ENCODE measurements at regions not wholly inside any gene's neighbourhood (a gene's known extent, or its start where the extent isn't known, plus 50 kb on each side); places are given as distances from the start of the nearest gene placed in this dataset.

DNA sequence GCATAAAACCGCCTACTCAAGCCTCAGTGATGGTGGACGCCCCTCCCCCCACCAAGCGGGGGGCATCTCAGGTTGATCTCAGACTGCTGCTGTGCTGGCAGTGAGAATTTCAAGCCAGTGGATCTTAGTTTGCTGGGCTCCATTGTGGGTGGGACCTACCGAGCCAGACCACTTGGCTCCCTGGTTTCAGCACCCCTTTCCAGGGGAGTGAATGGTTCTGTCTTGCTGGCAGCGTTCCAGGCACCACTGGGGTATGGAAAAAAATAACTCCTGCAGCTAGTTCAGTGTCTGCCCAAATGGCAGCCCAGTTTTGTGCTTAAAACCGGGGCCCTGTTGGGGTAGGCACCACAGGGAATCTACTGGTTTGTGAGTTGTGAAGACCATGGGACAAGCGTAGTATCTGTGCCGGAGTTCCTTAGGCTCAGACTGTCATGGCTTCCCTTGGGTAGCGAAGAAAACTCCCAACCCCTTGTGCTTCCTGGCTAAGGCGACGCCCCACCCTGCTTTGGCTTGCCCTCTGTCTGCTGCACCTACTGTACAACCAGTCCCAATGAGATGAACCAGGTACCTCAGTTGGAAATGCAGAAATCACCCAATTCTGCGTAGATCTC is 1334.5 kb upstream of the ADGRB3 start:
- no peak for DNase-seq

DNA sequence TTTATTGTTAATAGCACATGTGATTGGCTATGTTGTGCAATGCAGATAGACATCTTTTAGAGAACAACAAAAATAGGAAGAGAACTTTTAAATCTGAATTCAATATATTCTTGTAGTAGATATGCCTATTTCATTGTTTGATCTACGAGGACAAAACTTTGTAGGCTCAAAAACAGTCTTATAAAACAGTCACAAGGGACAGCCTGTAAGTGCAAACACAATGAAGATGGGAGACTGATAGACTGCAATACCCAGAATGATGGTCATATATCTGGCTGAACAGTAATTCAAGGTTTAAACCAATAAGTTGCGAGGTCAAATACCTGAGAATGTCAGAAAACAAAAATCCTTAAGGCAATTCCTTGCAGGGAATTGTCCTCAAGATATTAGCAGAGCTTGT is 1342.9 kb upstream of the ADGRB3 start:
- DNase-seq: no peak

DNA sequence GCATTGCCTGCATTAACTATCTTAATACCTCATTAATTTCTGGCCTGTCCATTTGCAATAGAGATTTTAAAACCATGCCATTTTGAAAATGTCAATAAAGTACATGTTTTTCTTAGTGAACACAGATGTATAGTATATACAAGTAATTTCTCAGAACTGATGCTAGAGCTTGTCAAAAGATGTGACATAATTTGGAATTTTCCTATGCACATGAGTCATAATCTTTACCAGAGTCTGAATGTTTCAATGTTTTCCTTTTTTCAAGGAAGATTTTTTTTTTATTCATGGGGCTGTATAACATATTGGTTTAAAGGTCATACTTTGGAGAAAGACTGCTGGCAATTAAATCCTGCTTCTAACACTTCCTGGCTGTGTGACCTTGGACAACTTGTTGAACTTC is 1347.5 kb upstream of the ADGRB3 start:
- no peak for DNase-seq

DNA sequence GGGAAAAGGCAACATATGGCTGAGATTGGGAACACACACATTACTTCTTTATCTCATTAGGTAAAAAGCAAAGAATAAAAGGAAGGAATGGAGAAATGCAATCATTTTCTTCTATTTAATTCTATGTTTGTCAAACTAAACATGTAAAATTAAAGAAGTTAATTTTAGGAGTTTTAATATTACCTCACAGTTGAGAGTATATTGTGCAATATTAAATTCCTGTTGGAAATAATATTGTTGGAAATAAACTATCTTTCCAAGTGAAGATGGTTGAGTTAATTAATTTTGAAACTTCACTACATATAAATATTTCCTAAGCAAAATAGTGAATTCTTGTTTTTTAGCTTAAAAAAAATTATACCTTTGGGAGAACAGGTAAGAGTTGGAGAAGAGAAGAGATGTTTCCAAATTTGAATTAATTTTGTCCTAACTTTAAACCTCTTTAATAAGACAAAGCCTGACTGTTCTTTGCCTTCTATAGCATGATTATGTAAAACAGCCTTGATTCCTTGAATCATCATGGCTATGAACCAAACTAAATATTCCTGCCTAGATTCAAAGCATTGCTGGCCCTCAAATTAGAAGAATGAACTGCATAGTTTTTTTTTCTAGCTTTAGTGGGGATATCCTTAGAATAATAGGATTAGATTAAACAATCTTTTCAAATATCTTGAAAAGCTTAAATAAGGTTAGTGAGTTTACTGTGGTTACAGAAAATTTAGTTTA is 1349.1 kb upstream of the ADGRB3 start:
- no peak for DNase-seq

DNA sequence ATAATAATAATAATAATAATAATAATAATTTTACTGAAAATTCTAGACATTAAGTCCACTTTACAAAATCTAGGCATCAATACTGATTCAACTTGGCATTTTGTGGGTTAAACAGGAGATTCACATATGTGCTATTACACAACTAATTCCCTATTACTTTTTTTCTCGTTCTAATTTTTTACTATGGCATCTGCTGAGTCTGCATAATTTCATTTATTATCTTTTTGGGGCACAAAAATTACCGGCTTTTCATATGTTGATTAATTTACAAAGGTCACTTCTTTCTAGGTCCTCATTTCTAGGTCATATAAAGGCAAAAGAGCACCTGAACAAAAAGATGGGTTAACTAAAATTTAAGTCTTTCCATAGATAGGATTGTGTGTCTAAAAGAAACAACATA is 1357.8 kb upstream of the ADGRB3 start:
- no peak for DNase-seq

DNA sequence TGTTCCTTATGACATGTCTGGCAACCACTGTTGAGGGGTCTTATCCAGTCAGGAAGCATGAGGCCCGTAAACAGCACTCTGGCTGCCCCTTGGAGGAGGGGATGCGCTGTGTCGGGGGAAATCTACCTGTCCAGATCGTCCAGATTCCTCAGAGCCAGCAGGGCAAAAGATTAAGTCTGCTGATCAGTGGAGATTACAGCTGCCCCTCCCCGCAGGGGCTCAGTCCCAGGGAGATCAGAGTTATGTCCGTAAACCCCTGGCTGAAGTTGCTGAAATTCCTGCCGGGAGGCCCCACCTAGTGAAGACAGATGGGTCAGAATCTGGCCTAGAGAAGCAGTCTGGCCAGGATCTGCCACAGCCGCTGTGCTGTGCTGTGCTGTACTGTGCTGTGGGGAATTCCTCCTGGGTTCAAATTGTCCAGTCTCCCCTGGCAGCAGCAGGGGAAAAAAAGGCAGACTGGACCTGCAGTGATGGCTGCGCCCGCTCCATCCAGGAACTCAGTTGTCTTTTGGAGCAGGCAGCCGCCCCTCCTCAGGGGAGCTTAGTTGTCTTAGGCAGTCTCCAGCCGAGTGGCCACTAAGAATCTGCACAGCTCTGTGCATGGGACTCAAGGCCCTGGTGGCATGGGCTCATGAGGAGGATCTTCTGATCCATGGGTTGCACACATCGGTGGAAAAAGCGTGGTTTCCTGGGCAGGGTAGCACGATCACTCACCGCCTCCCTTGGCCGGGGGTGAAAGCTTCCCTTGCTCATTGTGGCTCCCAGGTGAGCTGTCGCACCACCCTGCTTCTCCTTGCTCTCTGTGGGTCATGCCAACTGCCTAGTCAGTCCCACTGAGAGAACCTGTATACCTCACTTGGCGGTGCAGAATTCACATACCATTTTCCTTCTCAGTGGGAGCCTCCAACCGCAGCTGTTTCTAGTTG is 1368.8 kb upstream of the ADGRB3 start:
- DNase-seq: no peak

DNA sequence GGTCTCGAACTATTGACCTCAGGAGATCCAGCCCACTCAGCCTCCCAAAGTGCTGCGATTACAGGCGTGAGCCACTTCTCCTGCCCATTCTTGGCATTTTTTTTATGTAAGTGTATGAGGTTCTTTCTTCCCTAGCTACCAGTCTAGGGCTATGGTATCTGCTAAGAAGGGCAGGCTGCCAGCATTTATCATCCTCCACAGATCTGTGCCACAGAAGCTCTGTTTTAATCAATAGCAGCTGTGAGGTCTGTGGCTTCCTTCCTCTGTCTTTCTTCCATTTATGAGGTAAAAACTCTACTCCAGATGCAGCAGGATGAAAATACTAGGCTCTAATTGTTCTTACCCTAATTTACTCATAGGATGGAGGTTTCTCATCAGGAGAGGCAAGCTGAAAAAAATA is 1382.4 kb upstream of the ADGRB3 start:
- no peak for DNase-seq

DNA sequence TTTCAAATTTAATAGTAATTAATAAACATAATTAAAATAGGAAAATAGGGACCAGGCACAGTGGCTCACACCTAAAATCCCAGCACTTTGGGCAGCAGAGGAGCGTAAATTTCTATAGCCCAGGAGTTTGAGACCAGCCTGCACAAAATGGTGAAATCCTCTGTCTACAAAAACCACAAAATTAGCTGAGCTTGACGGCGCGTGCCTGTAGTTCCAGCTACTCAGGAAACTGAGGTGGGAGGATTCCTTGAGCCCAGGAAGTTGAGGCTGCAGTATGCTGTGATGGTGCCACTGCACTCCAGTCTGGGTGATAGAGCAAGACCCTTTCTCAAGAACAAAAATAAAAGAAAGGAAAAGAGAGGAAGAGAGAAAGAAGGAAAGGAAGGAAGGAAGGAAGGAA is 1387.0 kb upstream of the ADGRB3 start:
- no peak for DNase-seq

DNA sequence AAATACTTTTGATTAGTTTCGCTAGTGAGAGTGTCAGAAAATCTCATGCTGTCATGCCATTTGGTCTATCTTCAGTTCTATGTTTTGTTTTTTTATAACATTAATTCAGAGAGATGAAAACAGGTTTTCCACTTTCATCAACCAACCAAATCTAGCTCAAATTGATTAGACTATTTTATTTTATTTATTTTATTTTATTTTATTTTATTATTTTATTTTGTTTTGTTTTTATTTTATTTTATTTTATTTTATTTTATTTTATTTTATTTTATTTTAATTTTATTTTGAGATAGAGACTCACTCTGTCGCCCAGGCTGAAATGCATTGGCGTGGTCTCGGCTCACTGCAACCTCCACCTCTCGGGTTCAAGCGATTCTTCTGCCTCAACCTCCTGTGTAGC is 1391.0 kb upstream of the ADGRB3 start:
- DNase-seq: no peak

DNA sequence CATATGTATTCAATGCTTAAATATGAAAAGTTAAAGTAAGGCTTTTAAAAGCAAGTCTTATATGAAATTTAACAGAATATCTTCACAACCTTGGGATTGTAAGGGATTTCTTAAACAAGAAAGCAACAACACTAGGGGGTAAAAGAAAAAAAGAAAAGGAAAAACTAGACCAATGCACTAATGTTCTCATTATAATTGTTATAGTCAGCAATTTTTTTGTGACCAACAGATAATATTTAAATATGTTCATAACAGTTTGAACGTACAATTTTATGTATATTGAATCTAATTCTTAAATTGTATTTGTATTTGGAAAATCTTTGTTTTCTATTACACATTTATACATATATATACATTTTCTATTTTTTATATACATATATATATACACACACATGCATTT is 1397.8 kb upstream of the ADGRB3 start:
- DNase-seq: no peak

DNA sequence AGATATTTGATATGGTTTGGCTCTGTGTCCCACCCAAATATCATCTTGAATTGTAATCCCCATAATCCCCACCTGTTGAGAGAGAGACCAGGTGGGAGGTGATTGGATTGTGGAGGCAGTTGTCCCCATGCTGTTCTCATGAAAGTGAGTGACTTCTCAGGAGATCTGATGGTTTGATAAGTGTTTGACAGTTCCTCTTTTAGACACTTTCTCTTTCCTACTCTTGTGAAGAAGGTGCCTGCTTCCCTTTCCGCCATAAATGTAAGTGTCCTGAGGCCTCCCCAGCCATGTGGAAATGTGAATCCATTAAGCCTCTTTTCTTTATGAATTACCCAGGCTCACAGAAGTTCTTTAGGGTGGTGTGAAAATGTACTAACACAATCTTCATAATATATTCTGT is 1404.0 kb upstream of the ADGRB3 start:
- DNase-seq: no peak

DNA sequence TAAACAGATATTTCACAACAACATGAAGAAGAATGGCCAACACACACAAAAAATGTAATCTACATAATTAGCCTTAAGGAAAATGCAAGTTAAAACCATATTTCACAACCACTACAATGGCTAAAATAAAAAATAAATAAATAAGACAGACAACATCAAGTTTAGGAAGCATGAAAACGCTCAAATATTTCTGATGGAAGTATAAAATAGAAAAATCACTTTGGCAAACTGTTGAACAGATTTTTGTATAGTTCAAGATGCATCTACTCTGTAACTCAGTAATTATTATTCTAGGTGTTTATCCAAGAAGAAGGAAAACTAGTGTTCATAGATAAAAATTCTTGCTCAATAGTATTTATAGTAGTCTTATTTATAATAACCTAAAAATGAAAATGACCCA is 1410.1 kb upstream of the ADGRB3 start:
- DNase-seq: no peak

DNA sequence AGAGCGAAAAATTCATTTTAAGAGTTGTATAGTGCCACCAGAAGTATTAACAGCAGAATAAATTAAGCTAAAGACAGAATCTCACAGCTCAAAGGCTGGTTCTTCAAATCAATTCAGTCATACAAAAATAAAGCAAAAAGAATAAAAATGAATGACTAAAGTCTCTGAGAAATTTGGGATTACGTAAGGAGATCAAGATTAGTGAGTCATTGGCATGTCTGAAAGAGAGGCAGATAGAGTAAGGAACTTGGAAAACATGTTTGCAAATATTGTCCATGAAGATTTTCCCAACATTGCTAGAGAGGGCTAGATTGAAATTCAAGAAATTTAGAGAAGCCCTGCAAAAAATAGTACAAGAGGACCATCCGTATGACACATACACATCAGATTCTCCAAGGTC is 1413.9 kb upstream of the ADGRB3 start:
- DNase-seq: no peak

DNA sequence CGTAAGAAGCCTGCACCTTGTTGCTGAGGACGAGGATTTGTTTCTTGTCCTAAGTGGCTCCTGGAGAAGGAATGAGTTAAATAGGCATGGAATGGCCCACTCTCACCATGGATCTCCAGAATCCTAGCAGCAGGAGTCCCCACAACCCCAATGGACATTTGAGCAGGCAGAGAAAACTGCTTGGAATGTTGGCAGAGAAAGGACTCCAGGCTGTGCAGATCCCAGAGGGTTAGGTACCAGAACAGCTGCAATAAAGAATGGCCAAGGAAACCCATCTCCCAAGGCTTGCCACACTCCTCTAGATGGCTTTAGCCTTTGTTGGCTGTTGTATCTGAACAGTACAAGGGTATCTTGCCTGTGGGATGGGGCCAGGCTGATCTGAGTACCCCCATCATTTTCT is 1415.7 kb upstream of the ADGRB3 start:
- no peak for DNase-seq

DNA sequence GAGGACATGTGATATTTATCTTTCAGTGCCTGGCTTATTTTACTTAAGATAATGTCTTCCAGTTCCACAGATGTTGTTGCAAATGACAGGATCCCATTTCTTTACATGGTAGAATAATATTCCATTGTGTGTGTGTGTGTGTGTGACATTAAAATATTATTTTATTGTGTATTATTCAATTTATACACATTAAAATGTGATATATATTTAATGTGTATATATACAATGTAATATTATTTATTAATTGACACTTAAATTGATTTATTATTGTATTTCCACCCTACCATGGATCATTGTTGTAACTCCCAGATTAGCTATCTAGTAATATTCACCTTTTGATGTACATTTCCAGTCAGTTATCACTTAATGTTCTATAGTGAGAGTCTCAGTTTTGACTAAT is 1422.5 kb upstream of the ADGRB3 start:
- no peak for DNase-seq

DNA sequence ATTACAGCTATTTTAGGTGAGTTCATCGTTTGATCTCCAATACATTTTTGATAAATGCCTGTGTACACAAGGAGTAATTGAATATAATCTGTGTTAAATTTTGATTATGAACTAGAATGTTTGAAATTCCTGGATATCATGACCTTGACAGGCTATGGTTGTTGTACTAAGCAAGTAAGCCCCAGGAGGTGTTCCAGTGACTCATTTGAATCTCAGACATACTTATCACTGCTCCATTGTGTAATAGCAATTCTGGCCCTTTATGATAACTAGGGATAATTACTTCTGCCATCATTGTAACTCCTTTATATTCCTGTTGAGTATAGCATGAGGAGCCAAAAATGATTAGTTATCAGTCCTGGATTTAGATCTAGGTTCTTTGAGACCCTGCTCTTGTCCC is 1424.6 kb upstream of the ADGRB3 start:
- DNase-seq: no peak

DNA sequence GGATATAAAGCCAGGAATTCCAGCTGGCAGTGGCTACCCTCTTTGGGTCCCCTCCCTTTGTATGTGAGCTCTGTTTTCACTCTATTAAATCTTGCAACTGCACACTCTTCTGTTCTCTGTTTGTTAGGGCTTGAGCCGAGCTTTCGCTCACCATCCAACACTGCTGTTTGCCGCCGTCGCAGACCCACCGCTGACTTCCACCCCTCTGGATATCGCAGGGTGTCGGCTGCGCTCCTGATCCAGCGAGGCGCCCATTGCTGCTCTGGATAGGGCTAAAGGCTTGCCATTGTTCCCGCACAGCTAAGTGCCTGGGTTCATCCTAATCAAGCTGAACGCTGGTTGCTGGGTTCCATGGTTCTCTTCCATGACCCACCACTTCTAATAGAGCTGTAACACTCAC is 1433.5 kb upstream of the ADGRB3 start:
- no peak for DNase-seq

DNA sequence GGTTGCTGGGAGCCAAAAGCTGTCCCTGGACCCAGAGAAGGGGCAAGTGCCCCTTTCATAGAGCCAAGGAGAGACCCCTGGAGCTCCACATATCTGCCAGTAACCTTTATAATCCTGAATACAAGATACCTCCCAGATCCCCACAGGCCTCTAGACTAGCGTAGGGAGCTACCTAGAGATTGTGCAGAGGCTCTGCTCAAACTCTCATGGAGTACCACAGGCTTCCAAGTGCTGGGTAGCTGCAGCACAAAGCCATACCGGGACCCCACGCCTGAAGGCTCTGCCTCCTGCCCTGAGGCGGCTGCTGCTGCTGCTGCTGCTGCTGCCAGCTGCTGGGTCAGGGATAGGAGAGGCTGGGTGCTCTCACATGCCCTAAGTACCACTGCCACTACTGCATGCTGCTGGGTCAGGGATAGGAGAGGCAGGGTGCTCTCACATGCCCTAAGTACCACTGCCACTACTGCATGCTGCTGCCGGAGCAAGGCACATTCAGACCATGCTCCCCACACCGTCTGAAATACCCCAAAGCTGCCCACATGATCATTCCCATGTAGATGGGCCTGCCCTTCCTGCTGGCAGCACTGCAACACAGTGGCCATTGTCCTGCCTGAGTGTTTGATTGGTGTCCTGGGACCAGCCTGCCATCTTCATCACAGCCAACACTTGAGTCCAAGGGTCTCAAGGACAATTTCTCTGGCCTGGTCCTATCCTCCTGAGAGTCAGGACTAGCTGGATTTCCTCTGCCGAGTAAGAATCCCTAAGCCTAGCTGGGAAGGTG is 1434.3 kb upstream of the ADGRB3 start:
- DNase-seq: no peak

DNA sequence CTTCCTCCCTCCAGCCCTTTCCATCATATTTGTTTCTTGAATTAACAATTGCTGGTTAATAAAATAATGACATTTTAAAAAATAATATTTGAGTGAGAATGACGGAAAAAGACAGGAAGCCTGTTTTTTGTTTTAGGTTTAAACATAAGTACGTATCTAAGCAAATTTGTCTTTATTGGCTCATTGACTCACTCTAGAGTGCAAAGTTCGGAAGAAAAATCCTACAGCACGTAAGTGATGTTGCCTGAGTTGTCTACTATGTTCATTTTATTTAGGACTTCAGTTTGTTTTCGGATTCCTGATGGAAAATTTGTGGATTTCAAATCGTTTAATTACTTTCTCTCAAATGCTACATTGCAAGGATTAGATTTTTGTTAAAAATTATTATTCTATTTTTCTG is 1435.7 kb upstream of the ADGRB3 start:
- DNase-seq: no peak

DNA sequence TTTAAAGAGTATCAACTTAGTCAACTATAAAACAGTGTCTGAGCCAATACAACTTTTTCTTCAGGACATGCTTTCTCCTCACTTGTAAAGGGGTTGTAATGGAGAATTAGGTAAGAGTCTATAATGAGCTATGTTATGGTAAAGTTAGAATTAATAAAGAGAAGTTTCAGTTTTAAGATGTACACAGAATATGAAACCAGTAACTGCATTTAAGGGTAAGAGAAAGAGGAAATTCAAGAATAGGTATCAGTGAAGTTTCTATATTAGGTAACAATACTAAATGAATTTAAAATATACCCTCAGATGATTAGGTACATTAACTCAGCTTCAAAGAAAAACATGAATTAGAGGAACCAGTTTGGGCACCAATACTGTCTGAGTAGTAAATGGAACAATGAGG is 1444.3 kb upstream of the ADGRB3 start:
- no peak for DNase-seq

DNA sequence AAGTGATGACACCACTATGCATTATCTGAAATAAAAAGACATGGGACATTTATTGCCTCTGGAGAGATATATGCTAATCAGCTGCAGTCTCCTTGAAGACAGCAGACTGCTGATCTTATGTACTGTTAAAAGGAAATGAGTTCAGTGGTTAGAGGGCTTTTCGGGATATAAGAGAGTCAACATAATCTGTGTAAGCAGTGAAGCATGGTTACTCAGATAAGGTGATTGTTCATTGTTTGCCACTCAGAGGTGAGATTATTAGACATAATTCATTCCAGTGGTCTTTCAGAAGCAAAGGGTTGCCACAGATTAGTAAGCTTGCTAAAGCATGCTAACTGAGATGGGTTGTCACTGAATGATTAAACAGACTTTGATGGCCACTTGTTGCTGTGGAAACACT is 1450.7 kb upstream of the ADGRB3 start:
- DNase-seq: no peak

DNA sequence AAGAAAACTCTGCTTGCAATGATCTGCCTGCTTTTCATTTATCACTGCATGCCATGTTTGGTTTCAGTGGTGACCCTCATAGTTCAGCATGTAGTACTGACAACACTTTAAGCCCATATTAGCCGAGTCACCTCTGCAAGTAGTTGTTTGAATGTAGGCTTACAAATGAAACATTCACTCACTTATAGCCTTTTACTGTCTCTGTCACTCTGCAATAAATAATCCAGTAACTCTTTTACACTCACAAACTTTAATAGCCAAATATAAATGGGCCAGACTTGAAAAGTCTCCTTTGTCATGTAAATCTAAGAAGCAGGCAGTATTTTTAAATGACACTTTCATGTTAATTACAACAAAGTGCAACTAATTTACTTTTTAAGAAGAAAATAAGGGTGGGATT is 1460.0 kb upstream of the ADGRB3 start:
- no peak for DNase-seq

DNA sequence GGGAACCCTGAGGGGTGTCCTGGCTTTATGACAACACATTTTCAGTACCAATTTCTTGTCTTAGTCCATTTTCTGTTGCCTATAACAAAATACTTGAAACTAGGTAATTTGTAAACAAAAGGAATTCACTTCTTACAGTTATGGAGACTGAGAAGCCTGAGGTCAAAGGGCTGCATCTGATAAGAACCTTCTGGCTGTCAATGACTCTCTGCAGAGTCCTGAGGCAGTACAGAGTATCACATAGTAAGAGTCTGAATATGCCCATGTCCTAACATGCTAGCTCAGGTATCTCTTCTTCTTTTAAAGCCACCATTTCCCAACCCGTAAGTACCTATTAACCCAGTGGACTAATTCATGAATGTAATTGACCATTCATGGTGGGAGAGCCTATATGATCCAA is 1458.6 kb upstream of the EYS start:
- DNase-seq: no peak
